ENCODE measurements at regions not wholly inside any gene's neighbourhood (a gene's known extent, or its start where the extent isn't known, plus 50 kb on each side); places are given as distances from the start of the nearest gene placed in this dataset.

GRCh38 chr13:106049171-106049570, 486.3 kb downstream of the EFNB2 start:
- TF ChIP-seq CTCF (IDR thresholded peaks at IDR 0.05) (no peak), EP300 (IDR thresholded peaks at IDR 0.05) (no peak), POLR2A (IDR thresholded peaks at IDR 0.05) (no peak), POLR2AphosphoS5 (IDR thresholded peaks at IDR 0.05) (no peak)

All from gastroesophageal sphincter (tissue), 3 donors.